IPS-NIHi7 (cell line): ENCODE measurements at regions not wholly inside any gene's neighbourhood (a gene's known extent, or its start where the extent isn't known, plus 50 kb on each side); places are given as distances from the start of the nearest gene placed in this dataset.
"Not testable (repeated sequence)": the region's sequence is repeated elsewhere in the genome, so short reads cannot be mapped to it uniquely, and the experiment has no call there.

Experiments used
- DNase-seq: peaks from one replicate; pipeline ENCODE4 v3.0.0; 2012; ENCODE audit warnings: mixed read lengths; ENCODE audit errors: extremely low spot score

- no peak for DNase-seq
Measured at GRCh38 chr6:82795940-82796339, 269.7 kb downstream of the UBE3D start.

GRCh38 chr6:82801083-82801482 lies 264.6 kb downstream of the UBE3D start:
- DNase-seq, result no peak

GRCh38 chr6:82816243-82816642 lies 249.4 kb downstream of the UBE3D start:
- not testable (repeated sequence) for DNase-seq

- no peak for DNase-seq
Measured at GRCh38 chr6:82818727-82819126, 246.9 kb downstream of the UBE3D start.

GRCh38 chr6:82823361-82823760 lies 242.3 kb downstream of the UBE3D start:
- no peak for DNase-seq

GRCh38 chr6:82832811-82833210 lies 232.8 kb downstream of the UBE3D start:
- DNase-seq, result no peak

- no peak for DNase-seq
Measured at GRCh38 chr6:82833481-82833880, 232.2 kb downstream of the UBE3D start.

GRCh38 chr6:82836022-82836575 lies 229.5 kb downstream of the UBE3D start:
- DNase-seq, result peak; percentile 17

- no peak for DNase-seq
Measured at GRCh38 chr6:82840571-82840970, 225.1 kb downstream of the UBE3D start.

GRCh38 chr6:82841309-82841708 lies 224.3 kb downstream of the UBE3D start:
- DNase-seq, result peak; percentile 25
